EH (cell line): ENCODE measurements at regions not wholly inside any gene's neighbourhood (a gene's known extent, or its start where the extent isn't known, plus 50 kb on each side); places are given as distances from the start of the nearest gene placed in this dataset.

Source experiments
- DNase-seq: peaks from one replicate; pipeline ENCODE4 v3.0.0-alpha.2; 2015; ENCODE audit warnings: low read depth

DNA sequence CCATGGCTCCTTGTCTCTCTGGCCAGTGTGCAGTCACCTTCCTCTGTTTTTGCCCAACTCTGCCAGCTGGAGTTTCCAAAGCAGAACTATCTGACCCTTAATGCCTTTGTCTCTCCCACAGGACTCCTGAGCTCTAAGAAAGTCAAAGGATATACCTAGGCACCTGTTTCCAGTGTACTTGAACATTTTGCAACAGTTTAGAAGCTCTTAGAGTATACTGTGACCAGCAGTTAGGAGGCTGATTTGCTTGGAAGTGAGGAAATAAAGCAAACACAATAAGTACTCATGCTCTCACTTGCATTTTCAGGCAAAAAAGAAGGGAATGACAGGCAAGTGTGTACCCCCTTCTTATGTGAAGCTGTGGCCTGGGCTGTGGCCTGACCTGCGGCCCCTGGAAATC is 204.3 kb upstream of the PLET1 start:
- no peak for DNase-seq

DNA sequence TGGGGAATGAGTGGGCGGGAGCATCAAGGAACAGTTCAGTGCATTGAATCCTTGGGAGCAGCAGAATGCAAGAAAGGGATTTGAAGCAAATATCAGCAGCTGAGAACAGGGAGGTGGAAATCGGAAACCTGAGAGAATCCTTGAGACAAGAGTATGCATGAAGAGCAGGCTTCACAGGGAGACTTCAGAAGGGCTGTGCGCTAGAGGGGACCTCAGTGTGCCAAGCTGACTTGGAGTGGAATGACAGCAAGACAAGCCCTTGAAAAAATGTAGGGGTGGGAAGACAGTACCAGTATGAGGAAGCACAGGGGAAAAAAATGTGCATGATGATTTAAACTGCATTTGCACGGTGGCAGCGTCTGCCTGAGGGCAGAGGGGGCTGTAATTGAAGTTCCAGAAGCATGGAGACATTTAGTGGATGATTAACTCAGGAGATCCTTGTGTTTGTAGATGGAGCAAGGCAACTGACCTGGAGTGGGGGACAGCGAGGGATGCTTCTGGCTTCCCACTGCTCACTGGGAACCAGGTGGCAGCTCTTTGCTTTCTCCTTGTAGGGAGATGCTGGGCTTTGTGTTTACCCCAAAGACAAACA is 204.9 kb upstream of the PLET1 start:
- no peak for DNase-seq

- no peak for DNase-seq
Measured at GRCh38 chr11:112467721-112468120, 207.1 kb upstream of the PLET1 start.

DNA sequence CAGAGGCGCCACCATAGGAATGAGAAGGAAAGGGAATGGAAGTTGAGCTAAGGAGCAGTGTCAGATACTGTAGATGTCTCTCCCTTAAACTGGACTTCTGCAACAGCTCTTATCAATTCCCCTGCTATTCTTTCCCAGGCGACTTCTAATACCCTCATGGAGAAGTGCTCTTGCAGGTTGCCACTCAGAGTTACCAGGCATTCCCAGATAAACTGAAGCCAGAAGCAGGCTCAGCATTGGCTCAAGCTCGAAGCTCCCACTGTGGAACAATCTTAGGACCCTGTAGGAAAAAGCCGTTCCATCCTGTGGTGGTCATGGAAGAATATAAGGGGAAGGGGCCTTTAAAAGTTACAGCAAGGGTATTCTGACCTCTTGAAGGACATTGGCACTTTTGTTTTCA is 208.7 kb upstream of the PLET1 start:
- DNase-seq, result no peak

- peak; percentile 24 for DNase-seq
Measured at GRCh38 chr11:112470355-112470754, 209.7 kb upstream of the PLET1 start.

DNA sequence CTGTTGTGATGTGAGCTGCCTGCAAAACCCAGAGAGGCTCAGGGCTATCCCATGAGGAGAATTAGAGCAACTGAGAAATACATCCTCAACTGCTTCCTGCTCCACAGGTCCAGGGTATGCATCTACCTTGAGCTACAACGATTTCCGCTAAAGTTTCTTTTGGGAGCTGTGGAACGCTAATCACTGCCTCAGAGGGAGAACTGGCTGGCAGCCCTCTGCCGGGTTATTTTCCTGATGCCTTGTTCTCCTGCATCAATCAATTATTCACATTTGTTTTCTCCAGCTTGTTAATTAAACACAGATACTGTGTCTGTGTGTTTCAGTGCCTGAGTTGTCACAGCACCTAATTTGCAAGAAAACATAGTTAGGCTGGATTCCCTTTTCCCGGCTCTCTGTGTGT is 211.1 kb upstream of the PLET1 start:
- no peak for DNase-seq

GRCh38 chr11:112477152-112477551 is 216.5 kb upstream of the PLET1 start:
- DNase-seq, result no peak

- DNase-seq, result no peak
Measured at GRCh38 chr11:112477581-112478317, 217.1 kb upstream of the PLET1 start.

GRCh38 chr11:112478806-112479205 is 218.1 kb upstream of the PLET1 start:
- no peak for DNase-seq

DNA sequence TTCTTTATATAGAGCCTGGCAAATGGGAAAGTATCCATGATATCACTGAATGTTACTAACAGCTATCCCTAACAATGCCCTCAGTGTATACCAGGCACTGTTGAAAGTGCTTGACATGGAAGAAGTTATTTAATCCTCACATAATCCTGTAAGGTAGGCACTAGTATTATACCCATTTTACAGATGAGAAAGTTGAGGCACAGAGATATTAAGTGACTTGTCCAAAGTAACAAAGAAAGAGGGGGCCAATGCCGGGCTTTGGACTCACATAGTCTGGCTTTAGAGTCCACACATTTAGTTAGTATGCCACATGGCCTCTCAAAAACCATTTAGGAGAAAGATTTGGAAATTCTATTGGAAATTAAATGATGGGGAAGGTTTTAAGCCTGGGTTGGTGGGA is 220.8 kb upstream of the PLET1 start:
- DNase-seq, result no peak

DNA sequence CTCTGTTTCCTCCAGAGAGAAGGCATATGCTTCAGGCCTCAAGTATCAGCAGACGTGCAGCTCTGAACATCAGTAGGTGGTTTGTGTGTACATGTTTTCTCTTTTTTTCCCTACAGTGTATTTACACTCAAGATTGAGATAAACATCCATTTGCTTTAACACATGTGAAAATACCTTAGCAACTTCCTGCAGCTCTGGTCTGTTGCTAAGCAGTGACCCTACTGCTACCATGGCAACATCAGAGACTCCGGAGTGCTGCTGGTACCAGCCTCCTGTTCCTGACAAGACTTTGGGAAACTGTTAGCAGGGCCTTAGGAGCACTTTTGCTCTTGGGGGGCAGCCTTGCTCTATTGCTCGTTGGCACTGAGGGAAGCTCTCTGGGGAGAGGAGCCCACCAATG is 221.2 kb upstream of the PLET1 start:
- DNase-seq, result no peak

GRCh38 chr11:112485280-112485679 is 224.6 kb upstream of the PLET1 start:
- no peak for DNase-seq

- DNase-seq, result no peak
Measured at GRCh38 chr11:112497826-112498225, 237.2 kb upstream of the PLET1 start.

- peak; percentile 9 for DNase-seq
Measured at GRCh38 chr11:112498701-112499100, 238.0 kb upstream of the PLET1 start.

GRCh38 chr11:112499153-112499880 is 238.7 kb upstream of the PLET1 start:
- no peak for DNase-seq

DNA sequence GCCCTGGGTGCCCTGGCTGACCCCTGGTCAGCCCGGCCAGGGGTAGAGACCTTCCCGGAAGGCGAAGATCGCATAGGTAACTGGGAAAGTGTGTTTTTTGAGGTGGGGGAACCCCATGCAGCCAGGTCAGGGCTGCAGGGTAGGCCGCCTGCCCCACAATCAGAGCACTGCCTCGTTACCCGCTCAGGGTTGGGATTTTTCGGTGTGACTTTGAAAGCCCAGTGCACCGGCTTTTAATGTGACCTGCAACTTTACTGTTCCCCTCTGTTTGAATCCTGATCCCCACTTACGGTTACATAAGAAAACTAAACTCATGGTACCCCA is 239.2 kb upstream of the PLET1 start:
- no peak for DNase-seq

- DNase-seq, result no peak
Measured at GRCh38 chr11:112503410-112503809, 242.8 kb upstream of the PLET1 start.

- peak; percentile 54 for DNase-seq
Measured at GRCh38 chr11:112504056-112504455, 243.4 kb upstream of the PLET1 start.

DNA sequence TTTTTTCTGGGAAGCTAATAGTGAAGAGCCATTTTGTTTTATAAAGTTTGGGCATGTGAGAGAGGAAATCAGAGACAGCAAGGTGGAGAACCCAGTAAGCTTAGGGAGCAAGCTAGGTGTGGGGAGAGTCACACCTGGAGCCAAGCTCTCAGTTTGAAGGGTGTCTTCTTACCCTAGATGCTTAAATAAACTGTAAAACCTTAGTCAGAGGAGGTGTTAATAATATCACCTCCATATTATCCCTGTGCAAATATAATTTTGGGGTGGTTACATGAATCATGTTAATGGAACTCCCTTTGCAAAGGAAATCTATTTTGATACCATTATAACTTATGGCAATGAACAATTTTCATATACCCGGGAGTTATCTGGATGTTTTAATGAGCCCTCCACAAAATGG is 246.2 kb upstream of the PLET1 start:
- DNase-seq, result no peak

DNA sequence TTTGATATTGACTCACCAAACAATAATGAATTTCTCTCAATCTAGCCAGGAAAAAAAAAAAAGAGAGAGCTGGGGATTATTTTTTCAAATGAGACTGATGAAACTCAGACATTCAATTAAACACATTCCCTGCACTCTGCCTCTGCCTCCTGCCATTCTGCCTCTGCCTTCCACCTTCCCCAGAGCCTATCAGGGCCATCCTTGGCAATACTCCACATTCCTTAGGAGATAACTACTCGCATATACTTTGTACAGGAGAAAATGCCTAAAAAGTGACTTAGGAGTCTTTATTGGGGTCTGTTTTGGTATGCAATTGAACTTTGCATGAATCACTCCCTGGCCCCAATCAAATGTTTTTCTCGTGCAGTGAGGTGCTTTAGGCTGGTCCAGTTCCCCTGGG is 246.6 kb upstream of the PLET1 start:
- peak; percentile 39 for DNase-seq

DNA sequence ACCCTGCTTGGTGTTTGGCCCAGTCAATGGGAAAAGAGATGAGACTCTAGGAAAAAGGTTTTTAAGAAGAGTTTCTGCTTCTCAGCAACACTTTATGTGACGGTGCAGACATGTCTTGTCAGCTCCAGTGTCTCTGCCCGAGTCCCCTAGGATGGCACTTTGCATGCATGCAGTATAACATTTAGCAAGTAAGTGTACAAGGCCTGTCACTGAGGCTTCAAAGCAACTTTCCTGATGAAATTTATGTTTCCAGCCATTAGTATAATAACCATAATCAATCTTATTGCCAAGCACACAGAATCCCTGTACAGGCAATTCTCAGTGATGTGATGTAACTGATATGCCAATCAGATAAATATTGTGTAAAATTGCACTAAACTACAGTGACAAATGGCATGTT is 248.1 kb upstream of the PLET1 start:
- DNase-seq, result no peak

DNA sequence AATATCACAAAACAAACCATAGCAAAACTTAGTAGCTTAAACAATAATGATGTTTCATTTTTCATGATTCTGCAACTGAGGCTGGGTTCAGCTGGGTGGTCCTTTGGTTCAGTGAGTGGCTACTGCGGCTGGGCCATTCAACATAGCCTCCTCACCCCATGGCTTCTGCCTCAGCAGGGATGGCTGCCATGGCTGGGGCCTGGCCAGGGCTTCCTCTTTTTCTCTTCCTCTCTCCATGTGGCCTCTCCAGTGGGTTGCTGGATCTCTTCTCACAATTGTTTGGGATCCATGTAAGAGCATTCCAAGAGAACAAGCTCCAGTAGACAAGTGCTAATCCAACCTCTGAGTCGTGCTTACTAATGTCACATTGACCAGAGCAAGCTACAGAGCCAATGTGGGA is 248.6 kb upstream of the PLET1 start:
- no peak for DNase-seq

DNA sequence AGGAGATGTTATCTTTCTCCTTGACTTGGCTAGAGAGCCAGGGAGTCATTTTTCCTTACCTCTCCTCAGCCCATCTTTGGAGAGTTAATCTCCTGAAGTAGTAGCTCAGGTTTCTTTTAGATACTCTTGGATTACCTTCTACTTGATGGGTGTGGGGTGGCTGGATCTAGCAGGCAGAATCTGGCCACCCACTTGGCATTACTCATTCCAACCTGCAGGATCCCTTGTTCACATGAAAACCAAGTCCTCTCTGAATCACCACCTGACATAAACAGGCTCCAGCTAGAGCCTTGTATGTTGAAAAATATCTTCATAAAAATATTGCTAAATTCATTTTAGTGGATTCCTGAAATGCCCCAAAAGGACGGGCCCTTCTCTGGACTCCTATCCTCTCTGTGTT is 250.6 kb upstream of the PLET1 start:
- DNase-seq, result no peak

DNA sequence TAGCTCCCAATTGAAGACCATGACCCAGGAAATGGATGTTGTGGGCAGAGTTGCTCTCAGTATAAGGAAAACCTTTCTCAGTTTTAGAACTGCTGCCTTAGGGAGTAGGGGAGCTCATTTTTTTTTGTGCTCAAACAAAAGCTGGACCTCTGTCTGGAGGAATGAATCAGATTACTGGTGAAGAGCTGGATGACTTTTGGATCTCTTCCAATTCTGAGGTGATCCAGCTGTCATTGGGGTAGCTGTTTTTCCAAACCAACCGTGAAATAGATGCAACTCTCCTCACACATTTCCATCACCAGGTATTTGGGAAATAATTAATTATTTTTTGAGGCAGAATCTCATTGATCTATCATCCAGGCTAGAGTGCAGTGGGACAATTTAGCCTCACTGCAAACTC is 251.3 kb upstream of the PLET1 start:
- DNase-seq, result no peak
